HEK293 (cell line): ENCODE measurements at regions not wholly inside any gene's neighbourhood (a gene's known extent, or its start where the extent isn't known, plus 50 kb on each side); places are given as distances from the start of the nearest gene placed in this dataset.

Source experiments
- CTCF ChIA-PET: fragments of 350-600 bp; formaldehyde crosslinking; extraction: SDS; loops from one replicate; lab custom pipeline; 2021; ENCODE audit warnings: antibody characterized with exemption; lab: Yijun Ruan, JAX
- POLR2A ChIA-PET: fragments of 300-600 bp; formaldehyde crosslinking; extraction: SDS; loops from one replicate; lab custom pipeline; 2020; ENCODE audit warnings: antibody characterized with exemption, inconsistent platforms; lab: Yijun Ruan, JAX
- H3K27ac ChIP-seq: fragments of 200-500 bp; sonication (Bioruptor generic); 2 replicates; pipeline ENCODE4 v1.5.1; 2014; ENCODE audit warnings: low read depth, low read length, control low read depth, inconsistent platforms; ENCODE audit errors: extremely low read depth
- H3K36me3 ChIP-seq, 2 experiments: fragments of 200-500 bp in 1 of 2; sonication (Bioruptor generic) in 1 of 2; 1 replicate in 1 of 2; 2 replicates in 1 of 2; pipeline ENCODE4 v1.5.1; 2014 to 2017; ENCODE audit warnings: inconsistent platforms in 2 of 2, low read length in 2 of 2; ENCODE audit not compliant: control insufficient read depth in 2 of 2, insufficient read depth in 1 of 2
- H3K4me1 ChIP-seq: fragments of 200-500 bp; sonication (Bioruptor generic); 2 replicates; pipeline ENCODE4 v1.5.1; 2014; ENCODE audit warnings: mild to moderate bottlenecking, low read length, inconsistent platforms; ENCODE audit not compliant: control insufficient read depth, insufficient read depth
- H3K4me3 ChIP-seq: 2 replicates; pipeline ENCODE4 v1.5.1; 2011; ENCODE audit warnings: low read depth, mild to moderate bottlenecking, control low read depth, low read length, moderate library complexity
- H3K9me3 ChIP-seq: fragments of 200-500 bp; sonication (Bioruptor generic); 2 replicates; pipeline ENCODE4 v1.5.1; 2014; ENCODE audit warnings: low read depth, low read length, inconsistent platforms; ENCODE audit not compliant: control insufficient read depth, insufficient read depth
- BCL11A ChIP-seq: fragments of 450-650 bp; formaldehyde crosslinking; IDR thresholded peaks from 2 replicates; pipeline ENCODE4 v1.5.1; 2016; ENCODE audit warnings: low read depth, missing biosample characterization, missing genetic modification characterization
- GLI4 ChIP-seq: fragments of 450-650 bp; formaldehyde crosslinking; IDR thresholded peaks from 2 replicates; pipeline ENCODE4 v1.5.1; 2016; ENCODE audit warnings: missing biosample characterization, missing genetic modification characterization
- GLIS1 ChIP-seq: fragments of 450-650 bp; formaldehyde crosslinking; IDR thresholded peaks from 2 replicates; pipeline ENCODE4 v1.5.1; 2016; ENCODE audit warnings: missing biosample characterization, missing genetic modification characterization
- HOXA7 ChIP-seq: sonication (generic); formaldehyde crosslinking; IDR thresholded peaks from 2 replicates; pipeline ENCODE4 v1.8.1; 2022; ENCODE audit warnings: missing genetic modification reagents, borderline replicate concordance
- IKZF3 ChIP-seq: fragments of 450-650 bp; IDR thresholded peaks from 2 replicates; pipeline ENCODE4 v1.5.0; 2018; ENCODE audit warnings: missing biosample characterization, mild to moderate bottlenecking, missing genetic modification characterization, moderate library complexity
- KLF7 ChIP-seq: fragments of 450-650 bp; formaldehyde crosslinking; IDR thresholded peaks from 2 replicates; pipeline ENCODE4 v1.5.1; 2016; ENCODE audit warnings: missing biosample characterization, missing genetic modification characterization, borderline replicate concordance
- MZF1 ChIP-seq: fragments of 450-650 bp; formaldehyde crosslinking; IDR thresholded peaks from 2 replicates; pipeline ENCODE4 v1.5.1; 2017; ENCODE audit warnings: missing biosample characterization, missing genetic modification characterization, borderline replicate concordance
- TCF7L2 ChIP-seq: IDR thresholded peaks from 2 replicates; pipeline ENCODE4 v1.6.1; 2011; ENCODE audit warnings: low read depth, mild to moderate bottlenecking, inconsistent platforms, low read length, moderate library complexity, borderline replicate concordance
- ZIC2 ChIP-seq: fragments of 450-650 bp; formaldehyde crosslinking; IDR thresholded peaks from 2 replicates; pipeline ENCODE4 v1.5.1; 2016; ENCODE audit warnings: missing biosample characterization, missing genetic modification characterization
- ZNF10 ChIP-seq: fragments of 450-650 bp; formaldehyde crosslinking; IDR thresholded peaks from 2 replicates; pipeline ENCODE4 v1.5.1; 2017; ENCODE audit warnings: missing biosample characterization, missing genetic modification characterization
- ZNF114 ChIP-seq: fragments of 450-650 bp; formaldehyde crosslinking; IDR thresholded peaks from 2 replicates; pipeline ENCODE4 v1.5.0; 2017; ENCODE audit warnings: missing biosample characterization, missing genetic modification characterization
- ZNF133 ChIP-seq: fragments of 450-650 bp; formaldehyde crosslinking; IDR thresholded peaks from 2 replicates; pipeline ENCODE4 v1.5.1; 2016; ENCODE audit warnings: missing biosample characterization, missing genetic modification characterization
- ZNF140 ChIP-seq: fragments of 450-650 bp; formaldehyde crosslinking; IDR thresholded peaks from 2 replicates; pipeline ENCODE4 v1.5.1; 2016; ENCODE audit warnings: missing biosample characterization, missing genetic modification characterization
- ZNF148 ChIP-seq: fragments of 450-650 bp; formaldehyde crosslinking; IDR thresholded peaks from 2 replicates; pipeline ENCODE4 v1.5.0; 2017; ENCODE audit warnings: missing biosample characterization, missing genetic modification characterization, borderline replicate concordance
- ZNF214 ChIP-seq: fragments of 450-650 bp; formaldehyde crosslinking; IDR thresholded peaks from 2 replicates; pipeline ENCODE4 v1.5.1; 2017; ENCODE audit warnings: missing biosample characterization, mild to moderate bottlenecking, missing genetic modification characterization, borderline replicate concordance
- ZNF548 ChIP-seq: fragments of 450-650 bp; formaldehyde crosslinking; IDR thresholded peaks from 2 replicates; pipeline ENCODE4 v1.5.1; 2016; ENCODE audit warnings: missing biosample characterization, missing genetic modification characterization
- ZNF664 ChIP-seq: fragments of 450-650 bp; formaldehyde crosslinking; IDR thresholded peaks from 2 replicates; pipeline ENCODE4 v1.5.1; 2016; ENCODE audit warnings: missing biosample characterization, missing genetic modification characterization
- ZNF747 ChIP-seq: fragments of 450-650 bp; formaldehyde crosslinking; IDR thresholded peaks from 2 replicates; pipeline ENCODE4 v1.5.1; 2016; ENCODE audit warnings: missing biosample characterization, missing genetic modification characterization
- ZNF76 ChIP-seq: fragments of 450-650 bp; formaldehyde crosslinking; IDR thresholded peaks from 2 replicates; pipeline ENCODE4; 2016; ENCODE audit warnings: low read depth, missing biosample characterization, missing genetic modification characterization, borderline replicate concordance
- ZNF785 ChIP-seq: fragments of 450-650 bp; formaldehyde crosslinking; IDR thresholded peaks from 2 replicates; pipeline ENCODE4 v1.5.1; 2016; ENCODE audit warnings: missing biosample characterization, missing genetic modification characterization
- TF ChIP-seq, protein P1 (sequence below): fragments of 450-650 bp; formaldehyde crosslinking; IDR thresholded peaks from 2 replicates; pipeline ENCODE4 v1.5.1; 2016; ENCODE audit warnings: missing biosample characterization, missing genetic modification characterization
- TF ChIP-seq, protein P2 (sequence below): fragments of 450-650 bp; formaldehyde crosslinking; conservative IDR thresholded peaks from 2 replicates; pipeline ENCODE4 v1.5.1; 2016; ENCODE audit warnings: low read depth, missing biosample characterization, missing genetic modification characterization
- TF ChIP-seq, protein P3 (sequence below): fragments of 450-650 bp; formaldehyde crosslinking; IDR thresholded peaks from 2 replicates; pipeline ENCODE4 v1.5.1; 2016; ENCODE audit warnings: missing biosample characterization, missing genetic modification characterization
- TF ChIP-seq, protein P4 (sequence below): fragments of 450-650 bp; formaldehyde crosslinking; IDR thresholded peaks from 2 replicates; pipeline ENCODE4 v1.5.1; 2016; ENCODE audit warnings: missing biosample characterization, missing genetic modification characterization, borderline replicate concordance

DNA sequence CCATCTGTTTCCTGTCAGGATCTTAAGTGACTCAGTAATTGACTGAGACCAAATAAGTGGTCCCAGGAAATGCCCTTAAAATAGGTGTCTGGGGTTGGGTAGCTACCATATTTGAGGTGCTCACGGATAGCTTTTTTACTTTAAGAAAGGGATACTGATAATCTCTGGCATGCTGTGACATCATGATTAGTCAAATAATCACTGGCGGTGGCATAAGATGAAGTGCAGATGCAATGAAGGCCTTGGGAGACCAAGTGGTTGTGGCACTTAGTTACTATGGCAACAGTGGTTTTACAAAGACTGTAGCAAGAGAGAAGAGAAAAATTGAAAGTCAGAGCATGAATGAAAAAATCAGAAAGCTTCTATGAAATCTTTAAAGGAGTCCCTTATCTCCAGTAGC, 114.5 kb upstream of the SLIT2 start (continued):
- TF ChIP-seq, protein P1, sequence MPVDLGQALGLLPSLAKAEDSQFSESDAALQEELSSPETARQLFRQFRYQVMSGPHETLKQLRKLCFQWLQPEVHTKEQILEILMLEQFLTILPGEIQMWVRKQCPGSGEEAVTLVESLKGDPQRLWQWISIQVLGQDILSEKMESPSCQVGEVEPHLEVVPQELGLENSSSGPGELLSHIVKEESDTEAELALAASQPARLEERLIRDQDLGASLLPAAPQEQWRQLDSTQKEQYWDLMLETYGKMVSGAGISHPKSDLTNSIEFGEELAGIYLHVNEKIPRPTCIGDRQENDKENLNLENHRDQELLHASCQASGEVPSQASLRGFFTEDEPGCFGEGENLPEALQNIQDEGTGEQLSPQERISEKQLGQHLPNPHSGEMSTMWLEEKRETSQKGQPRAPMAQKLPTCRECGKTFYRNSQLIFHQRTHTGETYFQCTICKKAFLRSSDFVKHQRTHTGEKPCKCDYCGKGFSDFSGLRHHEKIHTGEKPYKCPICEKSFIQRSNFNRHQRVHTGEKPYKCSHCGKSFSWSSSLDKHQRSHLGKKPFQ (tag by site-specific recombination), result no peak
- TF ChIP-seq MZF1, result no peak
- no peak for TF ChIP-seq ZNF76
- TF ChIP-seq GLI4, result no peak
- TF ChIP-seq ZIC2 (tag by site-specific recombination), result no peak
- no peak for TF ChIP-seq ZNF114
- TF ChIP-seq, protein P2, sequence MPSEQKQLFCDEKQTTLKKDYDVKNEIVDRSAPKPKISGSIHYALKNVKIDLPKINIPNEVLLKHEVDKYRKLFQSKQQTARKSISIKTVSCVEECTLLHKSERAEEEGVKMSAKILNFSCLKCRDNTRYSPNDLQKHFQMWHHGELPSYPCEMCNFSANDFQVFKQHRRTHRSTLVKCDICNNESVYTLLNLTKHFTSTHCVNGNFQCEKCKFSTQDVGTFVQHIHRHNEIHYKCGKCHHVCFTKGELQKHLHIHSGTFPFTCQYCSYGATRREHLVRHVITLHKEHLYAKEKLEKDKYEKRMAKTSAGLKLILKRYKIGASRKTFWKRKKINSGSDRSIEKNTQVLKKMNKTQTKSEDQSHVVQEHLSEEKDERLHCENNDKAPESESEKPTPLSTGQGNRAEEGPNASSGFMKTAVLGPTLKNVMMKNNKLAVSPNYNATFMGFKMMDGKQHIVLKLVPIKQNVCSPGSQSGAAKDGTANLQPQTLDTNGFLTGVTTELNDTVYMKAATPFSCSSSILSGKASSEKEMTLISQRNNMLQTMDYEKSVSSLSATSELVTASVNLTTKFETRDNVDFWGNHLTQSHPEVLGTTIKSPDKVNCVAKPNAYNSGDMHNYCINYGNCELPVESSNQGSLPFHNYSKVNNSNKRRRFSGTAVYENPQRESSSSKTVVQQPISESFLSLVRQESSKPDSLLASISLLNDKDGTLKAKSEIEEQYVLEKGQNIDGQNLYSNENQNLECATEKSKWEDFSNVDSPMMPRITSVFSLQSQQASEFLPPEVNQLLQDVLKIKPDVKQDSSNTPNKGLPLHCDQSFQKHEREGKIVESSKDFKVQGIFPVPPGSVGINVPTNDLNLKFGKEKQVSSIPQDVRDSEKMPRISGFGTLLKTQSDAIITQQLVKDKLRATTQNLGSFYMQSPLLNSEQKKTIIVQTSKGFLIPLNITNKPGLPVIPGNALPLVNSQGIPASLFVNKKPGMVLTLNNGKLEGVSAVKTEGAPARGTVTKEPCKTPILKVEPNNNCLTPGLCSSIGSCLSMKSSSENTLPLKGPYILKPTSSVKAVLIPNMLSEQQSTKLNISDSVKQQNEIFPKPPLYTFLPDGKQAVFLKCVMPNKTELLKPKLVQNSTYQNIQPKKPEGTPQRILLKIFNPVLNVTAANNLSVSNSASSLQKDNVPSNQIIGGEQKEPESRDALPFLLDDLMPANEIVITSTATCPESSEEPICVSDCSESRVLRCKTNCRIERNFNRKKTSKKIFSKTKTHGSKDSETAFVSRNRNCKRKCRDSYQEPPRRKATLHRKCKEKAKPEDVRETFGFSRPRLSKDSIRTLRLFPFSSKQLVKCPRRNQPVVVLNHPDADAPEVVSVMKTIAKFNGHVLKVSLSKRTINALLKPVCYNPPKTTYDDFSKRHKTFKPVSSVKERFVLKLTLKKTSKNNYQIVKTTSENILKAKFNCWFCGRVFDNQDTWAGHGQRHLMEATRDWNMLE (tag by site-specific recombination), result no peak
- TF ChIP-seq, protein P3, sequence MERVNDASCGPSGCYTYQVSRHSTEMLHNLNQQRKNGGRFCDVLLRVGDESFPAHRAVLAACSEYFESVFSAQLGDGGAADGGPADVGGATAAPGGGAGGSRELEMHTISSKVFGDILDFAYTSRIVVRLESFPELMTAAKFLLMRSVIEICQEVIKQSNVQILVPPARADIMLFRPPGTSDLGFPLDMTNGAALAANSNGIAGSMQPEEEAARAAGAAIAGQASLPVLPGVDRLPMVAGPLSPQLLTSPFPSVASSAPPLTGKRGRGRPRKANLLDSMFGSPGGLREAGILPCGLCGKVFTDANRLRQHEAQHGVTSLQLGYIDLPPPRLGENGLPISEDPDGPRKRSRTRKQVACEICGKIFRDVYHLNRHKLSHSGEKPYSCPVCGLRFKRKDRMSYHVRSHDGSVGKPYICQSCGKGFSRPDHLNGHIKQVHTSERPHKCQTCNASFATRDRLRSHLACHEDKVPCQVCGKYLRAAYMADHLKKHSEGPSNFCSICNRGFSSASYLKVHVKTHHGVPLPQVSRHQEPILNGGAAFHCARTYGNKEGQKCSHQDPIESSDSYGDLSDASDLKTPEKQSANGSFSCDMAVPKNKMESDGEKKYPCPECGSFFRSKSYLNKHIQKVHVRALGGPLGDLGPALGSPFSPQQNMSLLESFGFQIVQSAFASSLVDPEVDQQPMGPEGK (tag by site-specific recombination), result no peak
- no peak for TF ChIP-seq ZNF148 (tag by site-specific recombination)

DNA sequence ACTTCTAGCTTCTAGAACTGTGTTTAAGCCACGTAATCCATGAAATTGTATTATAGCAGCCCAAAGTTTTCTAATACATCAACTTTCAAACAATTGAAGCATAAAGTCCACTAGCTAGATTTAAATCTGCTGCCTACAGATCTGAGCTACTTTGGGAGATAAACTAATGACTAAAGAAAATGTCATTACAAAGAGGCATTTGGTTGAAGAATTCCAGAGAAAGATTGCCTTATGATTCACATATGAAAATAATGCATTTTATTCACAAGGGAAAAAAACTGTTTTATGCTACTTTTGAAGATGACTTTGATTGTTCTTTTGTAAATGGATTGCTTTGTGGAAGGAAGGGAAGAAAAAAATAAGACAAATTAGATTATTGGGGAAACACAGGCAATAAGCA, 124.1 kb upstream of the SLIT2 start:
- Histone ChIP-seq H3K4me1 (no peaks in the 10 kb centered on the region), H3K9me3 (no peaks in the 10 kb centered on the region), H3K36me3 (no peaks in the 10 kb centered on the region), H3K4me3 (no peak overlapping the region), H3K27ac (no peak overlapping the region)
- POLR2A ChIA-PET, result no interaction called here
- CTCF ChIA-PET, result no interaction called here
- TF ChIP-seq ZNF664 (tag by site-specific recombination), result no peak
- no peak for TF ChIP-seq ZNF140 (tag by site-specific recombination)
- no peak for TF ChIP-seq HOXA7
- no peak for TF ChIP-seq ZNF214 (tag by site-specific recombination)
- TF ChIP-seq KLF7 (tag by site-specific recombination), result no peak
- TF ChIP-seq, protein P4, sequence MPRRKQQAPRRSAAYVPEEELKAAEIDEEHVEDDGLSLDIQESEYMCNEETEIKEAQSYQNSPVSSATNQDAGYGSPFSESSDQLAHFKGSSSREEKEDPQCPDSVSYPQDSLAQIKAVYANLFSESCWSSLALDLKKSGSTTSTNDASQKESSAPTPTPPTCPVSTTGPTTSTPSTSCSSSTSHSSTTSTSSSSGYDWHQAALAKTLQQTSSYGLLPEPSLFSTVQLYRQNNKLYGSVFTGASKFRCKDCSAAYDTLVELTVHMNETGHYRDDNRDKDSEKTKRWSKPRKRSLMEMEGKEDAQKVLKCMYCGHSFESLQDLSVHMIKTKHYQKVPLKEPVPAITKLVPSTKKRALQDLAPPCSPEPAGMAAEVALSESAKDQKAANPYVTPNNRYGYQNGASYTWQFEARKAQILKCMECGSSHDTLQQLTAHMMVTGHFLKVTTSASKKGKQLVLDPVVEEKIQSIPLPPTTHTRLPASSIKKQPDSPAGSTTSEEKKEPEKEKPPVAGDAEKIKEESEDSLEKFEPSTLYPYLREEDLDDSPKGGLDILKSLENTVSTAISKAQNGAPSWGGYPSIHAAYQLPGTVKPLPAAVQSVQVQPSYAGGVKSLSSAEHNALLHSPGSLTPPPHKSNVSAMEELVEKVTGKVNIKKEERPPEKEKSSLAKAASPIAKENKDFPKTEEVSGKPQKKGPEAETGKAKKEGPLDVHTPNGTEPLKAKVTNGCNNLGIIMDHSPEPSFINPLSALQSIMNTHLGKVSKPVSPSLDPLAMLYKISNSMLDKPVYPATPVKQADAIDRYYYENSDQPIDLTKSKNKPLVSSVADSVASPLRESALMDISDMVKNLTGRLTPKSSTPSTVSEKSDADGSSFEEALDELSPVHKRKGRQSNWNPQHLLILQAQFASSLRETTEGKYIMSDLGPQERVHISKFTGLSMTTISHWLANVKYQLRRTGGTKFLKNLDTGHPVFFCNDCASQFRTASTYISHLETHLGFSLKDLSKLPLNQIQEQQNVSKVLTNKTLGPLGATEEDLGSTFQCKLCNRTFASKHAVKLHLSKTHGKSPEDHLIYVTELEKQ (tag by site-specific recombination), result no peak
- no peak for TF ChIP-seq TCF7L2
- TF ChIP-seq IKZF3, result no peak
- TF ChIP-seq GLIS1 (tag by site-specific recombination), result no peak
- TF ChIP-seq BCL11A, result no peak
- TF ChIP-seq ZNF548 (tag by site-specific recombination), result no peak
- no peak for TF ChIP-seq ZNF747 (tag by site-specific recombination)
- TF ChIP-seq ZNF785 (tag by site-specific recombination), result no peak
- no peak for TF ChIP-seq ZNF10 (tag by site-specific recombination)
- no peak for TF ChIP-seq ZNF133 (tag by site-specific recombination)
